ENCODE measurements at regions not wholly inside any gene's neighbourhood (a gene's known extent, or its start where the extent isn't known, plus 50 kb on each side); places are given as distances from the start of the nearest gene placed in this dataset.

GRCh38 chr13:39954476-39954875 is 299.0 kb downstream of the COG6 start:
- no peaks in the 10 kb centered on the region for H3K4me1 ChIP-seq
- no peak overlapping the region for H3K4me3 ChIP-seq
- intact Hi-C loops (cut with DNase I) = no loop called here
- no peak for TF ChIP-seq CTCF (IDR thresholded peaks at IDR 0.05)
- no peaks in the 10 kb centered on the region for H3K27me3 ChIP-seq
- H3K27ac ChIP-seq = no peak overlapping the region
- DNase-seq = no peak
- H3K9ac ChIP-seq (ENCODE audit: low read depth in 2 of 2, low read length in 2 of 2) = no peak overlapping the region
- no peaks in the 10 kb centered on the region for H3K36me3 ChIP-seq
- H3K9me3 ChIP-seq = no peaks in the 10 kb centered on the region

GRCh38 chr13:39955560-39955959 is 300.1 kb downstream of the COG6 start:
- intact Hi-C loops (cut with DNase I) = no loop called here
- no peak overlapping the region for H3K27ac ChIP-seq
- H3K9ac ChIP-seq (ENCODE audit: low read depth in 2 of 2, low read length in 2 of 2) = no peak overlapping the region
- no peak overlapping the region for H3K4me3 ChIP-seq
- TF ChIP-seq CTCF (IDR thresholded peaks at IDR 0.05) = no peak
- no peaks in the 10 kb centered on the region for H3K36me3 ChIP-seq
- H3K4me1 ChIP-seq = no peaks in the 10 kb centered on the region
- H3K9me3 ChIP-seq = no peaks in the 10 kb centered on the region
- no peaks in the 10 kb centered on the region for H3K27me3 ChIP-seq
- no peak for DNase-seq

- intact Hi-C loops (cut with DNase I) = no loop called here
- H3K27ac ChIP-seq = no peak overlapping the region
Observed at GRCh38 chr13:39956036-39956435, 300.6 kb downstream of the COG6 start.

GRCh38 chr13:39957868-39958677 is 302.6 kb downstream of the COG6 start:
- H3K9me3 ChIP-seq = no peaks in the 10 kb centered on the region
- H3K27me3 ChIP-seq = no peaks in the 10 kb centered on the region
- H3K9ac ChIP-seq (ENCODE audit: low read depth in 2 of 2, low read length in 2 of 2) = no peak overlapping the region
- H3K36me3 ChIP-seq = no peaks in the 10 kb centered on the region
- intact Hi-C loops (cut with DNase I) = no loop called here
- H3K27ac ChIP-seq = no peak overlapping the region
- H3K4me3 ChIP-seq = no peak overlapping the region
- H3K4me1 ChIP-seq = no peaks in the 10 kb centered on the region
- no peak for DNase-seq
- no peak for TF ChIP-seq CTCF (IDR thresholded peaks at IDR 0.05)

More at GRCh38 chr13:39956036-39956435, 300.6 kb downstream of the COG6 start:
- no peak overlapping the region for H3K9ac ChIP-seq (ENCODE audit: low read depth in 2 of 2, low read length in 2 of 2)
- TF ChIP-seq CTCF (IDR thresholded peaks at IDR 0.05) = no peak
- no peak overlapping the region for H3K4me3 ChIP-seq
- H3K27me3 ChIP-seq = no peaks in the 10 kb centered on the region
- no peaks in the 10 kb centered on the region for H3K4me1 ChIP-seq
- H3K36me3 ChIP-seq = no peaks in the 10 kb centered on the region
- no peaks in the 10 kb centered on the region for H3K9me3 ChIP-seq
- no peak for DNase-seq

- no peak for DNase-seq
- no peak overlapping the region for H3K9ac ChIP-seq (ENCODE audit: low read depth in 2 of 2, low read length in 2 of 2)
- H3K4me1 ChIP-seq = no peaks in the 10 kb centered on the region
- no peak for TF ChIP-seq CTCF (IDR thresholded peaks at IDR 0.05)
- intact Hi-C loops (cut with DNase I) = no loop called here
- no peak overlapping the region for H3K4me3 ChIP-seq
- H3K27ac ChIP-seq = no peak overlapping the region
- H3K9me3 ChIP-seq = no peaks in the 10 kb centered on the region
- H3K36me3 ChIP-seq = no peaks in the 10 kb centered on the region
- no peaks in the 10 kb centered on the region for H3K27me3 ChIP-seq
Observed at GRCh38 chr13:39959497-39960144, 304.2 kb downstream of the COG6 start.

Data from colonic mucosa (tissue), 4 donors.